ENCODE measurements at regions not wholly inside any gene's neighbourhood (a gene's known extent, or its start where the extent isn't known, plus 50 kb on each side); places are given as distances from the start of the nearest gene placed in this dataset.

GRCh38 chr11:129694966-129695365, 120.7 kb upstream of the TMEM45B start:
- Histone ChIP-seq H3K27me3 (ENCODE audit: control insufficient read depth, insufficient read depth, low read length) (peaks cover 11% of the 10 kb centered on the region), H3K36me3 (ENCODE audit: control insufficient read depth, insufficient read depth, low read length) (no peaks in the 10 kb centered on the region), H3K9ac (ENCODE audit: low read length) (no peak overlapping the region), H3K4me1 (ENCODE audit: control insufficient read depth, insufficient read depth, low read length) (peaks cover 10% of the 10 kb centered on the region), H3K9me3 (ENCODE audit: control insufficient read depth, low read length) (no peaks in the 10 kb centered on the region), H3K4me3 (ENCODE audit: low read length) (no peak overlapping the region)

- Histone ChIP-seq H3K9me3 (ENCODE audit: control insufficient read depth, low read length) (no peaks in the 10 kb centered on the region), H3K4me3 (ENCODE audit: low read length) (no peak overlapping the region), H3K4me1 (ENCODE audit: control insufficient read depth, insufficient read depth, low read length) (peaks cover 10% of the 10 kb centered on the region), H3K27me3 (ENCODE audit: control insufficient read depth, insufficient read depth, low read length) (peaks cover 11% of the 10 kb centered on the region), H3K36me3 (ENCODE audit: control insufficient read depth, insufficient read depth, low read length) (no peaks in the 10 kb centered on the region), H3K9ac (ENCODE audit: low read length) (no peak overlapping the region)
Observed at GRCh38 chr11:129695571-129696308, 119.9 kb upstream of the TMEM45B start.

DNA sequence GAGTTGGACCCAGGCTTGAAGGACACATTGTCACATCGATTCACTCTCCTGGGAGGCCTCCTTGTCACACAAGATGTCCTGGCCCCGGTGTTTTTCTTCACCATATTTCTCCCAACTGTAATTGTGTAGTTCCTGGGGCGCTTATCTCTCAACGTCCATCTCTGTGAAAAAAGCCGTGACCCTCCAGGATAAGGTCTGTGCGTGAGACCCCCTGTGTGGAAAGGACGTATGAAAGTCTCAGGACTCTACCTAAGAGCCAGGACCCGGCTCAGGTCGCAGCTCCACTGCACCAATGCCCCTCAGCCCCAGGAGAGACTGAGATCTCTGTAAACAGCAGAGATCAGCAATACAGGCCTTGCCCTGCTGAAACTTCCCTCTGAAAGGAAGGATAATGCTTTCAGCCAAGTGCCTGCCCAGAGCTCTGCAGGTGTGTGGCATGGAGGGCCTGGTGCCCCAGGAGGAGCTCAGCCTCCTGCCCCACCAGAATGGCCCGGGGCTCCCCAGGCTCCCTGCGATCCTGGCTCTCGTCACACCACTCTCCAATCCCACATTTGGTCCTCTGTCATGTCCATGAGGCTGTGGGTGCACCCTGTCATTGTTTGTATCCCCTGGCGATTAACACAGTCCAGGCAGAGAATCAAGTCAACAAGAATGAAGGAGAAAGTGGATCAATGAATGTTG, 119.2 kb upstream of the TMEM45B start:
- Histone ChIP-seq H3K9me3 (ENCODE audit: control insufficient read depth, low read length) (no peaks in the 10 kb centered on the region), H3K27me3 (ENCODE audit: control insufficient read depth, insufficient read depth, low read length) (peaks cover 11% of the 10 kb centered on the region), H3K36me3 (ENCODE audit: control insufficient read depth, insufficient read depth, low read length) (no peaks in the 10 kb centered on the region), H3K4me3 (ENCODE audit: low read length) (no peak overlapping the region), H3K9ac (ENCODE audit: low read length) (no peak overlapping the region), H3K4me1 (ENCODE audit: control insufficient read depth, insufficient read depth, low read length) (peaks cover 10% of the 10 kb centered on the region)

DNA sequence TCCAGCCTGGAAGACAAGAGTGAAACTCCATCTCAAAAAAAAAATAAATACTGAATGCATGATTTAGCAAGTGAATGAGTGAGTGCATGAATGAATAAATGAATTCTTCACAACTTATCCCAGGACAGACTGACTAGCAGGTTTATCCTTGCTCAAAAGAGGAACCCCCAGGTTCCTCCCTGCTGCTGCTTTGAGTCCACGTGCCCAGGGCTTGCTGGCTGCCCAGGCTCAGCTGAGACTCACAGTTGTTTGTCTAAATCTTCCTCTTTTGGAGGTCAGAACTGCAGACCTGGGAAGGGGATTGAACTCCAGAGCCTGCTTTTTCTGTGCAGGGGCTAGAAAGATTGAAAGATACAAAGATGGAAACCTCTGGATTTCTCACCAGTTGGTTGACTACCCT, 117.4 kb upstream of the TMEM45B start:
- Histone ChIP-seq H3K27me3 (ENCODE audit: control insufficient read depth, insufficient read depth, low read length) (peaks cover 16% of the 10 kb centered on the region), H3K9ac (ENCODE audit: low read length) (no peak overlapping the region), H3K9me3 (ENCODE audit: control insufficient read depth, low read length) (no peaks in the 10 kb centered on the region), H3K4me3 (ENCODE audit: low read length) (no peak overlapping the region), H3K36me3 (ENCODE audit: control insufficient read depth, insufficient read depth, low read length) (no peaks in the 10 kb centered on the region), H3K4me1 (ENCODE audit: control insufficient read depth, insufficient read depth, low read length) (peaks cover 10% of the 10 kb centered on the region)

GRCh38 chr11:129699711-129700304, 115.8 kb upstream of the TMEM45B start:
- Histone ChIP-seq H3K9me3 (ENCODE audit: control insufficient read depth, low read length) (no peaks in the 10 kb centered on the region), H3K4me1 (ENCODE audit: control insufficient read depth, insufficient read depth, low read length) (peaks cover 24% of the 10 kb centered on the region), H3K36me3 (ENCODE audit: control insufficient read depth, insufficient read depth, low read length) (no peaks in the 10 kb centered on the region), H3K27me3 (ENCODE audit: control insufficient read depth, insufficient read depth, low read length) (peaks cover 22% of the 10 kb centered on the region), H3K9ac (ENCODE audit: low read length) (no peak overlapping the region), H3K4me3 (ENCODE audit: low read length) (no peak overlapping the region)

DNA sequence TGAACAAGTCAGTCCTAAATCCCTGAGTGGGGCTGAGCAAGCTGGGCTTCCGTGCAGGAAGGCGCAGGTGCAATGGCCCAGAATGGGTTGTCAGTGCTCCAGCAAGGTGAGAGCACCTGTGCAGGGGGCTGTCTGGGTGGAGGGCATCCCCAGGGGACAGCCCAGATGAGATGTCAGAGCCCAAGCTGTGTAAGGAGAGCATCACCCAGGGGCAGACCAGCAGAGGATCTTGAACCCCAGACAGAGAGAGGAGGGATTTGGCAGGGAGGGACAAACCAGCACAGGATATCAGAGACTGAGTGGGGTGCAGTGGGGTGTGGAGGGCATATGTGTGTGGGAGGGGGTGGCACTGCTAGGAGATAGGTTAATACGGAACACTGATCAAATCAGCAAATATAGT, 114.9 kb upstream of the TMEM45B start:
- no peaks in the 10 kb centered on the region for H3K9me3 ChIP-seq (ENCODE audit: control insufficient read depth, low read length)
- H3K27me3 ChIP-seq (ENCODE audit: control insufficient read depth, insufficient read depth, low read length): peaks cover 14% of the 10 kb centered on the region
- no peak overlapping the region for H3K4me3 ChIP-seq (ENCODE audit: low read length)
- H3K9ac ChIP-seq (ENCODE audit: low read length): no peak overlapping the region
- H3K36me3 ChIP-seq (ENCODE audit: control insufficient read depth, insufficient read depth, low read length): no peaks in the 10 kb centered on the region
- H3K4me1 ChIP-seq (ENCODE audit: control insufficient read depth, insufficient read depth, low read length): peaks cover 20% of the 10 kb centered on the region

DNA sequence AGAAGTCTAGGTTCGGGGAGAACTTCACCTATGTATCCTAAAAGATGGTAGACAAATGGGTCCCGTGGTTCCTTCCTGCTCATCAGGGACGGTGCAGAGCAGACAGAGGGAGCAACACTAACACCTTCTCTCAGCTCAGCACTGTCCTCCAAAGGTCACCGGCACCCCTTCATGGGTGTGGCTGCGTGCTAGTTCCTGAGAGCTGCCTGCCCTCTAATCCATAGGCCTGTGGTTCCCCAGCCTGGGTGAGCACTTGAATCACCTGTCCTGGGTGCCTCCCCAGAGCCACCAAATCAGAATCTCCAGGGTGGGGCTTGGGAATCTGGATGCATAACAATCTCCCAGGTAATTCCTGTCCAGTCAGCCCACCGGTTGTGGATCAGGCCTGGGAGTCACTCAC, 113.9 kb upstream of the TMEM45B start:
- no peaks in the 10 kb centered on the region for H3K9me3 ChIP-seq (ENCODE audit: control insufficient read depth, low read length)
- peaks cover 17% of the 10 kb centered on the region for H3K4me1 ChIP-seq (ENCODE audit: control insufficient read depth, insufficient read depth, low read length)
- H3K4me3 ChIP-seq (ENCODE audit: low read length): no peak overlapping the region
- peaks cover 11% of the 10 kb centered on the region for H3K27me3 ChIP-seq (ENCODE audit: control insufficient read depth, insufficient read depth, low read length)
- H3K36me3 ChIP-seq (ENCODE audit: control insufficient read depth, insufficient read depth, low read length): no peaks in the 10 kb centered on the region
- no peak overlapping the region for H3K9ac ChIP-seq (ENCODE audit: low read length)

DNA sequence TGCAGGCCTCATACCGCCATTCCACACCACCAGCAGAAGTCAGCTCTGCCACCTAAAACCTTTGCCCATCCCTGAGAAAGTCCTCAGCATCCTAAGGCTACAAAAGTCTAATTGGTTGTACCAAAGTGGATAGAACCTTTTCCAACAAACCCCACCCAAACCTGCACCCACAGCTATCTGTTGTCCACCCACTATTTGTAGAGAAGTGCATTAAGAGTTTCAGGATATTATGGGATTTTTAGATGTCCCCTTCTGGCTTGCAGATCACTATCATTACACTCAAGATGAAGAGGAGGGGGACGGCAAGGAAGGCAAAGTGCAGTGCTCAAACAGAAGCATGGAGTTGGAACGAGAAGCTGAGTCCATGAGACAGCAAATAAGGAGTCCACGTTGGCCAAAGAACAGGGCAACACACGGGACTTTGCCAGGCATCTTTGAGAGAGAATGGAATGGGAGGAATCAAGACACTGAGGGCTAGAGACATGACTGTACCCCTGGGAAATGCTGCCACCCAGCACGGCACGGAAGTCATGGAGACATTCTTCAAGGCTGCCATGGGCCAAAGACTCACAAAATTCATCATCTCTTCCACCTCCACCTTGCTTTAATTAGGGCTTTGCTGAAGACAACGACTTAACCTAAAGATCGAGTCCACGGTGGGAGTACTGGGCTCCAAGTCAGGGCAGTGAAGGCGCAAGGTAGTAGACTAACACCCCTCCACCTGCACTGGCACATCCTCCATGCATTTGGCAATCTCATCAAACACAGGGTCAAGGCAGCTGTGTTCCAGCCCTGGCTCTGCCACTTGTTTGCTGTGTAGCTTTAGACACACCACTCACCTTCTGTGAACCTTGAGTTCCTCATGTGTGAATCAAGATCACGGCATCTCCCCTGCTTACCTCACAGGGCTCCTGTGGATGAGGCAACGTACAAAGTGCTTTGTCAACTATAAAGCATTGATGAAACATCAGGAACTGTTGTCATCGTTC, 112.9 kb upstream of the TMEM45B start:
- Histone ChIP-seq H3K27me3 (ENCODE audit: control insufficient read depth, insufficient read depth, low read length) (peaks cover 11% of the 10 kb centered on the region), H3K36me3 (ENCODE audit: control insufficient read depth, insufficient read depth, low read length) (no peaks in the 10 kb centered on the region), H3K9ac (ENCODE audit: low read length) (no peak overlapping the region), H3K4me1 (ENCODE audit: control insufficient read depth, insufficient read depth, low read length) (peaks cover 17% of the 10 kb centered on the region), H3K9me3 (ENCODE audit: control insufficient read depth, low read length) (no peaks in the 10 kb centered on the region), H3K4me3 (ENCODE audit: low read length) (no peak overlapping the region)

DNA sequence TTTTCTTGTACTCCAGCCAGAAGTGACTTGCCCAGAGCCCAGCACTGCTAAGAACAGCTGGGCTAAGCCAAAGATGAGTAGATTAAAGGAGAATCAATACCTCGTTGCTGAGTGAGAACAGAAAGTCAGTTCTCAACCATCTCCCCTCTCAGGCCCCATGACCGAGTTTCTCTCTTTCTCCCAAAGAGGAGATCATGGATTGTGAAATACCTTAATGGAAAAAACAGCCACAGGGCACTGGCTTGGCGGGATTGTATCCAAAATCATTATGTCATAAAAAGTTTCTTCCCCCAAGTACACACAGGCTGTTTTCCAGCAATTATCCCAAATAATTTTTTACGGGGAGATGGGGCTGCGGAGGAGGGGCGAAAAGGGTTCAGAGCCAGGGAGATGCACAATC, 111.8 kb upstream of the TMEM45B start:
- Histone ChIP-seq H3K27me3 (ENCODE audit: control insufficient read depth, insufficient read depth, low read length) (peaks cover 11% of the 10 kb centered on the region), H3K4me3 (ENCODE audit: low read length) (no peak overlapping the region), H3K9me3 (ENCODE audit: control insufficient read depth, low read length) (no peaks in the 10 kb centered on the region), H3K36me3 (ENCODE audit: control insufficient read depth, insufficient read depth, low read length) (no peaks in the 10 kb centered on the region), H3K4me1 (ENCODE audit: control insufficient read depth, insufficient read depth, low read length) (peaks cover 17% of the 10 kb centered on the region), H3K9ac (ENCODE audit: low read length) (no peak overlapping the region)

- Histone ChIP-seq H3K9me3 (ENCODE audit: control insufficient read depth, low read length) (no peaks in the 10 kb centered on the region), H3K36me3 (ENCODE audit: control insufficient read depth, insufficient read depth, low read length) (no peaks in the 10 kb centered on the region), H3K4me3 (ENCODE audit: low read length) (no peak overlapping the region), H3K9ac (ENCODE audit: low read length) (no peak overlapping the region), H3K4me1 (ENCODE audit: control insufficient read depth, insufficient read depth, low read length) (peaks cover 17% of the 10 kb centered on the region), H3K27me3 (ENCODE audit: control insufficient read depth, insufficient read depth, low read length) (peaks cover 11% of the 10 kb centered on the region)
Observed at GRCh38 chr11:129704831-129705230, 110.8 kb upstream of the TMEM45B start.

DNA sequence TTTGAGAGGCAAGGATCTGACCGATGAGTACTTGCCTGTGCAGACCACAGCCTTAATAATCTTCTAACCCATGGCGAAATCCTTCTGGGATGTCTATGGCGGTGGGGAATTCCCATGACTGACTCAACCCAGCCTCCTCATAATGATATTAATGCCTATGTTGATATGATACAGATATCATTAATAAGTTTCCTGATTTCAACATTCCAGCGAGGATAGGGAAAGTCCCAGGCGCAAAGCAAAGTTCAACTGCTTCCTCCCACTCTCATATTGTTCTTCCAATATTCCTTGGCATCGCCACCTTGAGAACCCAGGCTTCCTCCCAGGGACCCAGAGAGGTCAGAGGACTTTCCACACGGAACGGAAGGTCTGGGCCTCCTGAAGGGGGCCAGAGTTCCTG, 110.3 kb upstream of the TMEM45B start:
- H3K4me1 ChIP-seq (ENCODE audit: control insufficient read depth, insufficient read depth, low read length): peaks cover 17% of the 10 kb centered on the region
- H3K9ac ChIP-seq (ENCODE audit: low read length): no peak overlapping the region
- no peak overlapping the region for H3K4me3 ChIP-seq (ENCODE audit: low read length)
- H3K36me3 ChIP-seq (ENCODE audit: control insufficient read depth, insufficient read depth, low read length): no peaks in the 10 kb centered on the region
- peaks cover 14% of the 10 kb centered on the region for H3K27me3 ChIP-seq (ENCODE audit: control insufficient read depth, insufficient read depth, low read length)
- no peaks in the 10 kb centered on the region for H3K9me3 ChIP-seq (ENCODE audit: control insufficient read depth, low read length)

All from mucosa of stomach (tissue), 1 donor.